SK-N-SH (cell line): ENCODE measurements at regions not wholly inside any gene's neighbourhood (a gene's known extent, or its start where the extent isn't known, plus 50 kb on each side); places are given as distances from the start of the nearest gene placed in this dataset.

Experiments used
- CTCF ChIA-PET: fragments of 300-600, 350-600 bp; formaldehyde crosslinking; extraction: SDS; loops from one replicate; lab custom pipeline; 2021; lab: Yijun Ruan, JAX
- POLR2A ChIA-PET: fragments of 350-600 bp; sonication (Branson Sonifier 250); formaldehyde crosslinking; extraction: SDS; loops from one replicate; lab custom pipeline; 2020; ENCODE audit warnings: antibody characterized with exemption, inconsistent platforms; lab: Yijun Ruan, JAX
- DNase-seq: peaks from one replicate; pipeline ENCODE4 v3.0.0; 2012
- H2AFZ ChIP-seq: fragments of 200-600 bp; sonication (generic); 2 replicates; pipeline ENCODE4 v1.8.1; 2016; ENCODE audit warnings: antibody characterized with exemption, mild to moderate bottlenecking, low read depth
- H3F3A ChIP-seq: fragments of 200-600 bp; sonication (generic); replicated peaks from 2 replicates; pipeline ENCODE3; 2016; ENCODE audit warnings: antibody characterized with exemption, mild to moderate bottlenecking; ENCODE audit not compliant: insufficient read depth
- H3K27ac ChIP-seq, 2 experiments: fragments of 200-500 bp in 1 of 2; fragments of 200-600 bp in 1 of 2; sonication (Bioruptor generic) in 1 of 2; sonication (generic), shearing (Covaris generic) in 1 of 2; 2 replicates each; pipeline versions ENCODE4 v1.5.1 to v1.6.1; 2014 to 2016; ENCODE audit warnings: low read depth in 2 of 2, inconsistent platforms in 1 of 2, low read length in 1 of 2, mild to moderate bottlenecking in 1 of 2, mixed read lengths in 1 of 2
- H3K27me3 ChIP-seq: fragments of 200-600 bp; sonication (generic), shearing (Covaris generic); 2 replicates; pipeline ENCODE4 v1.6.1; 2016; ENCODE audit warnings: mixed run types; ENCODE audit not compliant: insufficient read depth
- H3K36me3 ChIP-seq, 2 experiments: fragments of 200-500 bp in 1 of 2; fragments of 200-600 bp in 1 of 2; sonication (Bioruptor generic) in 1 of 2; sonication (generic) in 1 of 2; replicated peaks in 1 of 2; 2 replicates each; pipeline versions ENCODE3 to v1.5.1; 2014 to 2016; ENCODE audit warnings: low read length in 1 of 2, mild to moderate bottlenecking in 1 of 2; ENCODE audit not compliant: insufficient read depth in 2 of 2, control insufficient read depth in 1 of 2
- H3K4me1 ChIP-seq, 2 experiments: fragments of 200-500 bp in 1 of 2; fragments of 200-600 bp in 1 of 2; sonication (Bioruptor generic) in 1 of 2; sonication (generic), shearing (Covaris generic) in 1 of 2; 2 replicates each; pipeline versions ENCODE4 v1.5.1 to v1.6.1; 2014 to 2016; ENCODE audit warnings: low read depth in 1 of 2, low read length in 1 of 2, mixed run types in 1 of 2; ENCODE audit not compliant: insufficient read depth in 2 of 2, control insufficient read depth in 1 of 2
- H3K4me2 ChIP-seq: fragments of 200-600 bp; sonication (generic), shearing (Covaris generic); 2 replicates; pipeline ENCODE4 v1.6.1; 2017; ENCODE audit warnings: mixed run types
- H3K4me3 ChIP-seq, 2 experiments: fragments of 200-500 bp in 1 of 2; fragments of 200-600 bp in 1 of 2; sonication (Bioruptor generic) in 1 of 2; sonication (generic), shearing (Covaris generic) in 1 of 2; 2 replicates each; pipeline versions ENCODE4 v1.5.1 to v1.8.1; 2014 to 2016; ENCODE audit warnings: low read depth in 2 of 2, inconsistent platforms in 1 of 2, low read length in 1 of 2, mild to moderate bottlenecking in 1 of 2, mixed read lengths in 1 of 2, moderate library complexity in 1 of 2
- H3K79me2 ChIP-seq: fragments of 200-600 bp; sonication (generic); 2 replicates; pipeline ENCODE4 v1.8.1; 2017; ENCODE audit warnings: mild to moderate bottlenecking; ENCODE audit not compliant: insufficient read depth
- H3K9ac ChIP-seq: fragments of 200-600 bp; sonication (generic); 2 replicates; pipeline ENCODE4 v1.6.1; 2017; ENCODE audit warnings: mixed run types
- H3K9me2 ChIP-seq: fragments of 200-600 bp; sonication (generic); 2 replicates; pipeline ENCODE4 v1.6.1; 2017; ENCODE audit warnings: mixed run types
- H3K9me3 ChIP-seq: fragments of 200-600 bp; sonication (generic); 2 replicates; pipeline ENCODE4 v1.6.1; 2017; ENCODE audit warnings: mixed run types, mild to moderate bottlenecking, moderate library complexity
- H4K20me1 ChIP-seq: fragments of 200-600 bp; sonication (generic); 2 replicates; pipeline ENCODE4 v1.6.1; 2017; ENCODE audit warnings: mild to moderate bottlenecking, mixed run types; ENCODE audit not compliant: insufficient read depth
- CHD2 ChIP-seq: fragments of 150-350 bp; IDR thresholded peaks from 2 replicates; pipeline ENCODE4 v1.6.1; 2018; ENCODE audit warnings: low read length; ENCODE audit not compliant: partially characterized antibody
- ELF1 ChIP-seq: IDR thresholded peaks from 2 replicates; pipeline ENCODE4 v1.4.0; 2012
- EZH2phosphoT487 ChIP-seq: fragments of 200-600 bp; sonication (generic); IDR thresholded peaks from 2 replicates; pipeline ENCODE4 v1.6.1; 2017; ENCODE audit warnings: low read depth, mixed run types, mild to moderate bottlenecking, antibody characterized with exemption, moderate library complexity, borderline replicate concordance
- FOSL2 ChIP-seq: IDR thresholded peaks from 2 replicates; pipeline ENCODE4 v1.4.0; 2012; ENCODE audit warnings: low read depth, mild to moderate bottlenecking, moderate library complexity, borderline replicate concordance
- FOXJ3 ChIP-seq: sonication (generic); formaldehyde crosslinking; IDR thresholded peaks from 2 replicates; pipeline ENCODE4 v1.5.1; 2020; ENCODE audit warnings: mild to moderate bottlenecking, missing genetic modification reagents
- FOXM1 ChIP-seq: IDR thresholded peaks from 2 replicates; pipeline ENCODE4 v1.4.0; 2012; ENCODE audit warnings: low read depth, mild to moderate bottlenecking
- GABPA ChIP-seq: IDR thresholded peaks from 2 replicates; pipeline ENCODE4 v1.4.0; 2012; ENCODE audit warnings: low read depth, mild to moderate bottlenecking
- GATA2 ChIP-seq: sonication (generic); formaldehyde crosslinking; IDR thresholded peaks from 2 replicates; pipeline ENCODE4 v1.5.0; 2020; ENCODE audit warnings: mild to moderate bottlenecking, missing genetic modification reagents
- MEF2A ChIP-seq: IDR thresholded peaks from 2 replicates; pipeline ENCODE4 v1.4.0; 2012; ENCODE audit warnings: low read depth, borderline replicate concordance
- NFIC ChIP-seq: IDR thresholded peaks from 2 replicates; pipeline ENCODE4 v1.4.0; 2012; ENCODE audit warnings: borderline replicate concordance
- NRF1 ChIP-seq: IDR thresholded peaks from 2 replicates; pipeline ENCODE4 v1.6.1; 2012; ENCODE audit warnings: low read depth, mild to moderate bottlenecking, low read length
- RAD21 ChIP-seq: IDR thresholded peaks from 2 replicates; pipeline ENCODE4 v1.6.1; 2012; ENCODE audit warnings: mild to moderate bottlenecking, low read length
- RCOR1 ChIP-seq: fragments of 150-350 bp; IDR thresholded peaks from 2 replicates; pipeline ENCODE4 v1.6.1; 2017; ENCODE audit warnings: antibody characterized with exemption, low read length
- RFX5 ChIP-seq: IDR thresholded peaks from 2 replicates; pipeline ENCODE4 v1.6.1; 2012; ENCODE audit warnings: mild to moderate bottlenecking, improper control_type of control experiment, low read length
- SIN3A ChIP-seq: IDR thresholded peaks from 2 replicates; pipeline ENCODE4 v1.6.1; 2012; ENCODE audit warnings: low read depth, mild to moderate bottlenecking, low read length, moderate library complexity, borderline replicate concordance
- TCF12 ChIP-seq: IDR thresholded peaks from 2 replicates; pipeline ENCODE4 v1.4.0; 2012
- TEAD4 ChIP-seq: IDR thresholded peaks from 2 replicates; pipeline ENCODE4 v1.4.0; 2012; ENCODE audit warnings: mild to moderate bottlenecking, borderline replicate concordance; ENCODE audit not compliant: insufficient read depth
- WGBS: methylation state at CpG from one replicate; pipeline ENCODE4 v1.1.6; 2017; ENCODE audit warnings: low lambda C conversion rate; 5-methylcytosine and 5-hydroxymethylcytosine counted together
- TF ChIP-seq, protein P1 (sequence below): IDR thresholded peaks from 2 replicates; pipeline ENCODE4 v1.6.1; 2012; ENCODE audit warnings: mild to moderate bottlenecking, low read depth, low read length, moderate library complexity
- TF ChIP-seq, protein P2 (sequence below): IDR thresholded peaks from 2 replicates; pipeline ENCODE4 v1.4.0; 2012; ENCODE audit warnings: low read depth
- TF ChIP-seq, protein P3 (sequence below): IDR thresholded peaks from 2 replicates; pipeline ENCODE4 v1.4.0; 2012; ENCODE audit warnings: low read depth, borderline replicate concordance
- TF ChIP-seq, protein P4 (sequence below): fragments of 200-600 bp; sonication (generic); IDR thresholded peaks from 2 replicates; pipeline ENCODE4 v1.6.1; 2017; ENCODE audit warnings: antibody characterized with exemption, mild to moderate bottlenecking, moderate library complexity
- TF ChIP-seq, protein P5 (sequence below): IDR thresholded peaks from 2 replicates; pipeline ENCODE4 v1.4.0; 2012; ENCODE audit warnings: low read depth, borderline replicate concordance
- TF ChIP-seq, protein P6 (sequence below): fragments of 150-350 bp; IDR thresholded peaks from 2 replicates; pipeline ENCODE4 v1.6.1; 2017; ENCODE audit warnings: antibody characterized with exemption, low read length, low read depth, borderline replicate concordance

DNA sequence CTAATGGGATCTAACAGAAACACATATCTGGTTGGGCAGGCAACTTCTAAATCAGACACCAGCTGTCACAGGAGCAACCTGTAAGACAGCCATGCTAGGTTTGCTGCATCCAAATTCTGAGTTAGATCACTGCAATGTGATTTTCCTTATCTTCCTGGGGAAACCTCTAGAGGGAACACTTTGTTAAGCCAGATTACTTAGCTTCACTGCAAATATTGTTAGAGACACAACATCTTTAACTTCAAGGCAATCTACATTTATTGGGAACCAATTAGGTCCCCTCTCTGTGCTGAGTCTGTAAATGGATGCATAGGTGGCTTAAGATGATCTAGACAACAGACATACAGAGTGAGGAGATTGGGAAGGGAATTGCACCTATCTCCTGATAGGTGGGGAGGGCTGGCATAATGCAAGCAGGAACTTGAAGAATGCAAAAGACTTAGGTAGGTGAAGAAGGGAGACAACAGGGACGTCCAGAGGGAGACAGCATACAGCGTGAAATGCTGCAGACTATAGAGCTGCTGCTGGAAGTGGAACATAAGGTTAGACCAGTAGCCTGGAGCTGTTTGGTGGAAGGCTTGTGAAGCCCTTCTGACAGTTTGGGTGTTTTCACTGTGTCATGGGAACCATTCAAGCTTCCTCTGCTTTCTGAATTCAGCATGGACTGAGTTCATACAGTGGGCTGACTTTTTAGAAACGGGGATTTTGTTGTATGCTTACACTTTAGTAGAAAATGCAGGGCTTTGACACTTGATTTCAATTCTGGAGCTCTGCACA, 109.8 kb upstream of the ELMO1 start (continued):
- TF ChIP-seq, protein P1, sequence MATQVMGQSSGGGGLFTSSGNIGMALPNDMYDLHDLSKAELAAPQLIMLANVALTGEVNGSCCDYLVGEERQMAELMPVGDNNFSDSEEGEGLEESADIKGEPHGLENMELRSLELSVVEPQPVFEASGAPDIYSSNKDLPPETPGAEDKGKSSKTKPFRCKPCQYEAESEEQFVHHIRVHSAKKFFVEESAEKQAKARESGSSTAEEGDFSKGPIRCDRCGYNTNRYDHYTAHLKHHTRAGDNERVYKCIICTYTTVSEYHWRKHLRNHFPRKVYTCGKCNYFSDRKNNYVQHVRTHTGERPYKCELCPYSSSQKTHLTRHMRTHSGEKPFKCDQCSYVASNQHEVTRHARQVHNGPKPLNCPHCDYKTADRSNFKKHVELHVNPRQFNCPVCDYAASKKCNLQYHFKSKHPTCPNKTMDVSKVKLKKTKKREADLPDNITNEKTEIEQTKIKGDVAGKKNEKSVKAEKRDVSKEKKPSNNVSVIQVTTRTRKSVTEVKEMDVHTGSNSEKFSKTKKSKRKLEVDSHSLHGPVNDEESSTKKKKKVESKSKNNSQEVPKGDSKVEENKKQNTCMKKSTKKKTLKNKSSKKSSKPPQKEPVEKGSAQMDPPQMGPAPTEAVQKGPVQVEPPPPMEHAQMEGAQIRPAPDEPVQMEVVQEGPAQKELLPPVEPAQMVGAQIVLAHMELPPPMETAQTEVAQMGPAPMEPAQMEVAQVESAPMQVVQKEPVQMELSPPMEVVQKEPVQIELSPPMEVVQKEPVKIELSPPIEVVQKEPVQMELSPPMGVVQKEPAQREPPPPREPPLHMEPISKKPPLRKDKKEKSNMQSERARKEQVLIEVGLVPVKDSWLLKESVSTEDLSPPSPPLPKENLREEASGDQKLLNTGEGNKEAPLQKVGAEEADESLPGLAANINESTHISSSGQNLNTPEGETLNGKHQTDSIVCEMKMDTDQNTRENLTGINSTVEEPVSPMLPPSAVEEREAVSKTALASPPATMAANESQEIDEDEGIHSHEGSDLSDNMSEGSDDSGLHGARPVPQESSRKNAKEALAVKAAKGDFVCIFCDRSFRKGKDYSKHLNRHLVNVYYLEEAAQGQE: no peak
- TF ChIP-seq NRF1 (no peak), FOSL2 (no peak), SIN3A (no peak), CHD2 (no peak)
- TF ChIP-seq, protein P2, sequence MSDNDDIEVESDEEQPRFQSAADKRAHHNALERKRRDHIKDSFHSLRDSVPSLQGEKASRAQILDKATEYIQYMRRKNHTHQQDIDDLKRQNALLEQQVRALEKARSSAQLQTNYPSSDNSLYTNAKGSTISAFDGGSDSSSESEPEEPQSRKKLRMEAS: no peak
- TF ChIP-seq, protein P3, sequence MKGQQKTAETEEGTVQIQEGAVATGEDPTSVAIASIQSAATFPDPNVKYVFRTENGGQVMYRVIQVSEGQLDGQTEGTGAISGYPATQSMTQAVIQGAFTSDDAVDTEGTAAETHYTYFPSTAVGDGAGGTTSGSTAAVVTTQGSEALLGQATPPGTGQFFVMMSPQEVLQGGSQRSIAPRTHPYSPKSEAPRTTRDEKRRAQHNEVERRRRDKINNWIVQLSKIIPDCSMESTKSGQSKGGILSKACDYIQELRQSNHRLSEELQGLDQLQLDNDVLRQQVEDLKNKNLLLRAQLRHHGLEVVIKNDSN: no peak
- TF ChIP-seq, protein P4, sequence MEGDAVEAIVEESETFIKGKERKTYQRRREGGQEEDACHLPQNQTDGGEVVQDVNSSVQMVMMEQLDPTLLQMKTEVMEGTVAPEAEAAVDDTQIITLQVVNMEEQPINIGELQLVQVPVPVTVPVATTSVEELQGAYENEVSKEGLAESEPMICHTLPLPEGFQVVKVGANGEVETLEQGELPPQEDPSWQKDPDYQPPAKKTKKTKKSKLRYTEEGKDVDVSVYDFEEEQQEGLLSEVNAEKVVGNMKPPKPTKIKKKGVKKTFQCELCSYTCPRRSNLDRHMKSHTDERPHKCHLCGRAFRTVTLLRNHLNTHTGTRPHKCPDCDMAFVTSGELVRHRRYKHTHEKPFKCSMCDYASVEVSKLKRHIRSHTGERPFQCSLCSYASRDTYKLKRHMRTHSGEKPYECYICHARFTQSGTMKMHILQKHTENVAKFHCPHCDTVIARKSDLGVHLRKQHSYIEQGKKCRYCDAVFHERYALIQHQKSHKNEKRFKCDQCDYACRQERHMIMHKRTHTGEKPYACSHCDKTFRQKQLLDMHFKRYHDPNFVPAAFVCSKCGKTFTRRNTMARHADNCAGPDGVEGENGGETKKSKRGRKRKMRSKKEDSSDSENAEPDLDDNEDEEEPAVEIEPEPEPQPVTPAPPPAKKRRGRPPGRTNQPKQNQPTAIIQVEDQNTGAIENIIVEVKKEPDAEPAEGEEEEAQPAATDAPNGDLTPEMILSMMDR: no peak

DNA sequence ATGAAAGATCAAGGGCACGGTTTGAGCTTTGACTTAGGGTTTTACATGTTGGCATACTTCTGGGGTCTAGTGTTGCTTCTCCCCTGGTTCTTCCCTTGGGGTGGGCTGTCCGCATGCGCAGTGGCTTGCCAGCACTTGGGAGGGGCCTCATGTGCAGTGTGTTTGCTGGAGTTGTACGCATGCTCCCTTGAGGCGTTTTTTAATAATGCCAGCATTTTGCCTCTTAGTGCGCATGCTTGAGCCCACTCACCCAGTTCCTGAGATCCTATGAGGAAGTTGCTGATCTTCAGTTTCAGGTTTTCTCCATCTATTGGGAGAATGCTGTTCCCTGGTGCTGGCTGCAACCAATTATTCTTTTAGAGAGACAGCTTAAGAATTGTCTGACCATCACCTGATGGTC, 113.4 kb upstream of the GPR141 start:
- H3K4me1 ChIP-seq: no peaks in the 10 kb centered on the region
- DNase-seq: no peak
- H3K4me2 ChIP-seq: no peak overlapping the region
- H3K27me3 ChIP-seq: no peaks in the 10 kb centered on the region
- H3K9me2 ChIP-seq: peaks cover 9% of the 10 kb centered on the region; the same call in 1 of the 2 replicates
- H3K36me3 ChIP-seq: no peaks in the 10 kb centered on the region
- no peaks in the 10 kb centered on the region for H3F3A ChIP-seq
- H3K9ac ChIP-seq: no peak overlapping the region
- 71% methylated on average over 6 of the region's 6 CpGs for WGBS
- no peaks in the 10 kb centered on the region for H3K79me2 ChIP-seq
- ChIA-PET POLR2A (no interaction called here), CTCF (no interaction called here)
- no peak overlapping the region for H3K4me3 ChIP-seq
- H4K20me1 ChIP-seq: no peaks in the 10 kb centered on the region
- H3K27ac ChIP-seq: no peak overlapping the region
- H2AFZ ChIP-seq: no peak overlapping the region
- 0 out of 2 replicates have a peak, but pooled peaks cover 9% of the 10 kb centered on the region for H3K9me3 ChIP-seq
- no peak for TF ChIP-seq FOXM1
- no peak for TF ChIP-seq ELF1
- TF ChIP-seq GATA2 (CRISPR knock-in tag): no peak
- no peak for TF ChIP-seq TCF12
- TF ChIP-seq RAD21: no peak
- no peak for TF ChIP-seq GABPA
- no peak for TF ChIP-seq EZH2phosphoT487
- no peak for TF ChIP-seq FOXJ3 (CRISPR knock-in tag)
- TF ChIP-seq TEAD4: no peak
- TF ChIP-seq, protein P5, sequence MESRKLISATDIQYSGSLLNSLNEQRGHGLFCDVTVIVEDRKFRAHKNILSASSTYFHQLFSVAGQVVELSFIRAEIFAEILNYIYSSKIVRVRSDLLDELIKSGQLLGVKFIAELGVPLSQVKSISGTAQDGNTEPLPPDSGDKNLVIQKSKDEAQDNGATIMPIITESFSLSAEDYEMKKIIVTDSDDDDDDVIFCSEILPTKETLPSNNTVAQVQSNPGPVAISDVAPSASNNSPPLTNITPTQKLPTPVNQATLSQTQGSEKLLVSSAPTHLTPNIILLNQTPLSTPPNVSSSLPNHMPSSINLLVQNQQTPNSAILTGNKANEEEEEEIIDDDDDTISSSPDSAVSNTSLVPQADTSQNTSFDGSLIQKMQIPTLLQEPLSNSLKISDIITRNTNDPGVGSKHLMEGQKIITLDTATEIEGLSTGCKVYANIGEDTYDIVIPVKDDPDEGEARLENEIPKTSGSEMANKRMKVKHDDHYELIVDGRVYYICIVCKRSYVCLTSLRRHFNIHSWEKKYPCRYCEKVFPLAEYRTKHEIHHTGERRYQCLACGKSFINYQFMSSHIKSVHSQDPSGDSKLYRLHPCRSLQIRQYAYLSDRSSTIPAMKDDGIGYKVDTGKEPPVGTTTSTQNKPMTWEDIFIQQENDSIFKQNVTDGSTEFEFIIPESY: no peak
- TF ChIP-seq, protein P6, sequence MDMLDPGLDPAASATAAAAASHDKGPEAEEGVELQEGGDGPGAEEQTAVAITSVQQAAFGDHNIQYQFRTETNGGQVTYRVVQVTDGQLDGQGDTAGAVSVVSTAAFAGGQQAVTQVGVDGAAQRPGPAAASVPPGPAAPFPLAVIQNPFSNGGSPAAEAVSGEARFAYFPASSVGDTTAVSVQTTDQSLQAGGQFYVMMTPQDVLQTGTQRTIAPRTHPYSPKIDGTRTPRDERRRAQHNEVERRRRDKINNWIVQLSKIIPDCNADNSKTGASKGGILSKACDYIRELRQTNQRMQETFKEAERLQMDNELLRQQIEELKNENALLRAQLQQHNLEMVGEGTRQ: no peak
- no peak for TF ChIP-seq MEF2A
- TF ChIP-seq NFIC: no peak
- no peak for TF ChIP-seq SIN3A
- no peak for TF ChIP-seq RFX5
- TF ChIP-seq FOSL2: no peak
- no peak for TF ChIP-seq RCOR1
